ENCODE measurements at regions not wholly inside any gene's neighbourhood (a gene's known extent, or its start where the extent isn't known, plus 50 kb on each side); places are given as distances from the start of the nearest gene placed in this dataset.

DNA sequence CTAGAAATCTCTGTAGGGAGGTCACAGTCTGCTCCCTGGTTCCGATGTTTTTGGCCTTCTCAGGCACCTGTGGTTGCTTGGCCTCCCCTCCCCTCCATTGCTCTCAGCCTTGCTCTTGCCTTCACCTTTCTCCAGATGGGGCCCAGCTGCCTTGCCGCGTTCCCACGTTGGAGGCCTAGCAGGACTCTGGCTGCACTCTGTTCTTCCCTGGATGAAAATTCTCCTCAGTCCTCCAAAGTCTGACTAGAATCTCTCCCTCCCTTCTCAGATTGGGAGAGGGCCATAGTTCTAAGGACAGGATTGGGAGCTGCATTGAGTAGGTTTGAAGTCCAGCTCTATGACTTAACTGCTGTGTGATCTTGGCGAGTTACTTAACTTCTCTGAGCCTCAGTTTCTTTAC is 213.7 kb upstream of the HABP2 start:
- no peak overlapping the region for H3K27ac ChIP-seq (ENCODE audit: low read length)
- no peak overlapping the region for H3K9ac ChIP-seq (ENCODE audit: low read length)
- no peaks in the 10 kb centered on the region for H3K27me3 ChIP-seq (replicated peaks; ENCODE audit: insufficient read depth, low read length)
- DNase-seq, result no peak
- H3K79me2 ChIP-seq (ENCODE audit: low read length), result no peaks in the 10 kb centered on the region
- no peaks in the 10 kb centered on the region for H3F3A ChIP-seq (ENCODE audit: insufficient read depth, low read length)
- H3K4me3 ChIP-seq (ENCODE audit: low read length), result no peak overlapping the region
- TF ChIP-seq EZH2phosphoT487 (IDR thresholded peaks at IDR 0.05; ENCODE audit: low read length) (no peak), EZH2 (optimal IDR thresholded peaks at IDR 0.05; ENCODE audit: low read depth, low read length) (no peak)
- TF ChIP-seq, protein P1, sequence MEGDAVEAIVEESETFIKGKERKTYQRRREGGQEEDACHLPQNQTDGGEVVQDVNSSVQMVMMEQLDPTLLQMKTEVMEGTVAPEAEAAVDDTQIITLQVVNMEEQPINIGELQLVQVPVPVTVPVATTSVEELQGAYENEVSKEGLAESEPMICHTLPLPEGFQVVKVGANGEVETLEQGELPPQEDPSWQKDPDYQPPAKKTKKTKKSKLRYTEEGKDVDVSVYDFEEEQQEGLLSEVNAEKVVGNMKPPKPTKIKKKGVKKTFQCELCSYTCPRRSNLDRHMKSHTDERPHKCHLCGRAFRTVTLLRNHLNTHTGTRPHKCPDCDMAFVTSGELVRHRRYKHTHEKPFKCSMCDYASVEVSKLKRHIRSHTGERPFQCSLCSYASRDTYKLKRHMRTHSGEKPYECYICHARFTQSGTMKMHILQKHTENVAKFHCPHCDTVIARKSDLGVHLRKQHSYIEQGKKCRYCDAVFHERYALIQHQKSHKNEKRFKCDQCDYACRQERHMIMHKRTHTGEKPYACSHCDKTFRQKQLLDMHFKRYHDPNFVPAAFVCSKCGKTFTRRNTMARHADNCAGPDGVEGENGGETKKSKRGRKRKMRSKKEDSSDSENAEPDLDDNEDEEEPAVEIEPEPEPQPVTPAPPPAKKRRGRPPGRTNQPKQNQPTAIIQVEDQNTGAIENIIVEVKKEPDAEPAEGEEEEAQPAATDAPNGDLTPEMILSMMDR (IDR thresholded peaks at IDR 0.05; ENCODE audit: low read length), result no peak
- no peaks in the 10 kb centered on the region for H3K36me3 ChIP-seq (replicated peaks; ENCODE audit: insufficient read depth, low read length)
- H3K9me2 ChIP-seq (replicated peaks; ENCODE audit: insufficient read depth, low read length), result no peaks in the 10 kb centered on the region
- H2AFZ ChIP-seq (ENCODE audit: low read length), result no peak overlapping the region
- no peak overlapping the region for H3K4me2 ChIP-seq (ENCODE audit: low read depth, low read length)
- H3K9me3 ChIP-seq (replicated peaks; ENCODE audit: insufficient read depth, low read length), result no peaks in the 10 kb centered on the region
- H3K4me1 ChIP-seq (ENCODE audit: low read length), result no peaks in the 10 kb centered on the region
- H4K20me1 ChIP-seq (ENCODE audit: insufficient read depth, low read length), result no peaks in the 10 kb centered on the region

DNA sequence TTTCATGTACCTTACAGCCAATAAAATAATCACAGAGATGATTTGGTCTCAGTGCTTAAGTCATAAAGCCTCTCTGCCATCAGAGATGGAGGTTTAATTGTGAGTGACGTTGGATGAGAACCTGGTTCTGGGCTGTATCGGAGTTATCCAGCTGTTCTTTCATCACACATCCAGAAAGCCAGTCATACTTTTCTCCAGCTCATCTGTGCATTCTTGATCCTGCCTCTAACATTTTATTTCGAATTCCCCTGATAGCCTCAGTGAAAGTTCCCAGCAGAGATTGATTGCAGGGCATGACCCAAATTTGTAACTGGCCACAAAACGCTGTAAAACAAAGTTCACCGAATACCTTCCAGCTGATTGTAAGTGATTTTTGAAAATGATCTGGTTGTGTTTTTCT is 212.6 kb upstream of the HABP2 start:
- no peak overlapping the region for H3K4me3 ChIP-seq (ENCODE audit: low read length)
- no peaks in the 10 kb centered on the region for H3K79me2 ChIP-seq (ENCODE audit: low read length)
- no peak for DNase-seq
- H3K9ac ChIP-seq (ENCODE audit: low read length), result no peak overlapping the region
- H3K27me3 ChIP-seq (replicated peaks; ENCODE audit: insufficient read depth, low read length), result no peaks in the 10 kb centered on the region
- TF ChIP-seq, protein P1 (IDR thresholded peaks at IDR 0.05; ENCODE audit: low read length), result no peak
- no peak for TF ChIP-seq EZH2 (optimal IDR thresholded peaks at IDR 0.05; ENCODE audit: low read depth, low read length)
- TF ChIP-seq EZH2phosphoT487 (IDR thresholded peaks at IDR 0.05; ENCODE audit: low read length), result no peak
- H3K9me2 ChIP-seq (replicated peaks; ENCODE audit: insufficient read depth, low read length), result no peaks in the 10 kb centered on the region
- H3K36me3 ChIP-seq (replicated peaks; ENCODE audit: insufficient read depth, low read length), result no peaks in the 10 kb centered on the region
- H3K4me2 ChIP-seq (ENCODE audit: low read depth, low read length), result no peak overlapping the region
- H3K9me3 ChIP-seq (replicated peaks; ENCODE audit: insufficient read depth, low read length), result no peaks in the 10 kb centered on the region
- no peaks in the 10 kb centered on the region for H4K20me1 ChIP-seq (ENCODE audit: insufficient read depth, low read length)
- no peaks in the 10 kb centered on the region for H3F3A ChIP-seq (ENCODE audit: insufficient read depth, low read length)
- no peak overlapping the region for H3K27ac ChIP-seq (ENCODE audit: low read length)
- H2AFZ ChIP-seq (ENCODE audit: low read length), result no peak overlapping the region
- H3K4me1 ChIP-seq (ENCODE audit: low read length), result no peaks in the 10 kb centered on the region

DNA sequence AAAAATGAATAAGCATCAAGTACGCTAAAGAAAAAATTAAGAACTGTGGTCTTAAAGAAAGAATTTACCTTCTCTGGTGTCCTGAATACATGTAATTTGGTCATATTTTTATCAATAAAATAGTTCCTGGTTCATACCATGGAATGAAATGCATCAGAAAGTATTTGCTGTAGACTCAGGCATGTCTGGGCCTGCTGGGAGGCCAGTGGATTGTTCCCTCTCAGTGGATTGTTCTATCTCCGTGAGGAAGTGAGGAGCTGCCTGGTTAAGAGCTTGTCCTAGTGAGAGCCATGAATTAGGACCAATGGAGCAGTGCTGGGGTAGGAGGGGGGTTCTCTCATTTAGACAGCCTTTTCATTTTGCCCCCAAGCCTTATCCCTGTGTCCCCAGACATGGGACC is 211.7 kb upstream of the HABP2 start:
- H3K36me3 ChIP-seq (replicated peaks; ENCODE audit: insufficient read depth, low read length), result no peaks in the 10 kb centered on the region

GRCh38 chr10:113345826-113346624 is 206.8 kb upstream of the HABP2 start:
- DNase-seq, result no peak

More for the DNA sequence above, 211.7 kb upstream of the HABP2 start:
- no peaks in the 10 kb centered on the region for H3K27me3 ChIP-seq (replicated peaks; ENCODE audit: insufficient read depth, low read length)
- no peak overlapping the region for H2AFZ ChIP-seq (ENCODE audit: low read length)
- H3K27ac ChIP-seq (ENCODE audit: low read length), result no peak overlapping the region
- no peak for TF ChIP-seq EZH2 (optimal IDR thresholded peaks at IDR 0.05; ENCODE audit: low read depth, low read length)
- H3K4me1 ChIP-seq (ENCODE audit: low read length), result no peaks in the 10 kb centered on the region
- H3K4me3 ChIP-seq (ENCODE audit: low read length), result no peak overlapping the region
- H3F3A ChIP-seq (ENCODE audit: insufficient read depth, low read length), result no peaks in the 10 kb centered on the region
- H4K20me1 ChIP-seq (ENCODE audit: insufficient read depth, low read length), result no peaks in the 10 kb centered on the region
- no peaks in the 10 kb centered on the region for H3K9me2 ChIP-seq (replicated peaks; ENCODE audit: insufficient read depth, low read length)
- H3K9me3 ChIP-seq (replicated peaks; ENCODE audit: insufficient read depth, low read length), result no peaks in the 10 kb centered on the region
- no peak overlapping the region for H3K4me2 ChIP-seq (ENCODE audit: low read depth, low read length)
- H3K79me2 ChIP-seq (ENCODE audit: low read length), result no peaks in the 10 kb centered on the region
- DNase-seq, result no peak
- H3K9ac ChIP-seq (ENCODE audit: low read length), result no peak overlapping the region

More at GRCh38 chr10:113345826-113346624, 206.8 kb upstream of the HABP2 start:
- Histone ChIP-seq H3K4me2 (ENCODE audit: low read depth, low read length) (no peak overlapping the region), H3F3A (ENCODE audit: insufficient read depth, low read length) (no peaks in the 10 kb centered on the region), H3K36me3 (replicated peaks; ENCODE audit: insufficient read depth, low read length) (no peaks in the 10 kb centered on the region), H2AFZ (ENCODE audit: low read length) (no peak overlapping the region), H3K27me3 (replicated peaks; ENCODE audit: insufficient read depth, low read length) (no peaks in the 10 kb centered on the region), H3K4me1 (ENCODE audit: low read length) (no peaks in the 10 kb centered on the region), H4K20me1 (ENCODE audit: insufficient read depth, low read length) (no peaks in the 10 kb centered on the region), H3K4me3 (ENCODE audit: low read length) (no peak overlapping the region), H3K9ac (ENCODE audit: low read length) (no peak overlapping the region), H3K9me2 (replicated peaks; ENCODE audit: insufficient read depth, low read length) (no peaks in the 10 kb centered on the region), H3K9me3 (replicated peaks; ENCODE audit: insufficient read depth, low read length) (no peaks in the 10 kb centered on the region), H3K27ac (ENCODE audit: low read length) (no peak overlapping the region), H3K79me2 (ENCODE audit: low read length) (no peaks in the 10 kb centered on the region)
- TF ChIP-seq EZH2 (optimal IDR thresholded peaks at IDR 0.05; ENCODE audit: low read depth, low read length) (no peak), EZH2phosphoT487 (IDR thresholded peaks at IDR 0.05; ENCODE audit: low read length) (no peak)
- TF ChIP-seq, protein P1 (IDR thresholded peaks at IDR 0.05; ENCODE audit: low read length), result no peak

Measured in MM.1S (cell line).